Gastroesophageal sphincter (tissue), 4 donors: ENCODE measurements at regions not wholly inside any gene's neighbourhood (a gene's known extent, or its start where the extent isn't known, plus 50 kb on each side); places are given as distances from the start of the nearest gene placed in this dataset.

Experiments used
- ATAC-seq: fragments of 150-250 bp; one replicate; pipeline ENCODE4 v1.9.1; 2016; ENCODE audit warnings: mild to moderate bottlenecking, moderate library complexity
- H3K27ac ChIP-seq, 4 donors: fragments of 200-600 bp; sonication (generic) in 3 of 4; 1 replicate in 3 of 4; 2 replicates in 1 of 4; pipeline ENCODE4 v1.5.1; 2016 to 2019
- H3K27me3 ChIP-seq: fragments of 200-600 bp; sonication (generic); one replicate; pipeline ENCODE4 v1.5.1; 2019
- H3K36me3 ChIP-seq, 2 donors: fragments of 200-600 bp; sonication (generic); one replicate each; pipeline ENCODE4 v1.5.1; 2019; ENCODE audit warnings: control low read depth in 1 of 2
- H3K4me1 ChIP-seq, 3 donors: fragments of 200-600 bp; sonication (generic); 1 replicate in 2 of 3; 2 replicates in 1 of 3; pipeline ENCODE4 v1.5.1; 2016 to 2019; ENCODE audit warnings: control low read depth in 2 of 3
- H3K4me3 ChIP-seq, 2 donors: fragments of 200-600 bp; sonication (generic); one replicate each; pipeline ENCODE4 v1.5.1; 2019; ENCODE audit warnings: mild to moderate bottlenecking in 1 of 2, moderate library complexity in 1 of 2
- H3K9me3 ChIP-seq, 3 donors: fragments of 200-600 bp; sonication (generic); one replicate each; pipeline ENCODE4 v1.5.1; 2017 to 2019; ENCODE audit warnings: control low read depth in 2 of 3
- EP300 ChIP-seq: sonication (generic); formaldehyde crosslinking; IDR thresholded peaks from one replicate; pipeline ENCODE4 v1.6.1; 2017; ENCODE audit warnings: antibody characterized with exemption, mild to moderate bottlenecking
- POLR2A ChIP-seq, 2 donors: fragments of 450-650 bp; IDR thresholded peaks; one replicate each; pipeline ENCODE4 v1.6.1; 2017; ENCODE audit warnings: antibody characterized with exemption in 2 of 2, mild to moderate bottlenecking in 2 of 2, moderate library complexity in 1 of 2
- POLR2AphosphoS5 ChIP-seq: sonication (generic); formaldehyde crosslinking; IDR thresholded peaks from one replicate; pipeline ENCODE4 v1.6.1; 2017; ENCODE audit warnings: antibody characterized with exemption
- WGBS, 2 donors: methylation state at CpG; one replicate each; pipeline ENCODE4 v1.1.5; 2018; ENCODE audit warnings: low coverage in 1 of 2; 5-methylcytosine and 5-hydroxymethylcytosine counted together
- TF ChIP-seq, protein P1 (sequence below), 4 experiments: fragments of 200-600 bp in 2 of 4; fragments of 450-650 bp in 2 of 4; sonication (generic) in 1 of 4; IDR thresholded peaks; one replicate each; pipeline ENCODE4 v1.5.1; 2017 to 2019; ENCODE audit warnings: antibody characterized with exemption in 4 of 4, mild to moderate bottlenecking in 2 of 4, moderate library complexity in 2 of 4

GRCh38 chr7:80374321-80374720 is 137.5 kb downstream of the GNAT3 start:
- Histone ChIP-seq H3K9me3 (peaks cover 0 to 4% (median 0%) of the 10 kb centered on the region in 3 donors), H3K4me3 (no peak overlapping the region), H3K36me3 (no peaks in the 10 kb centered on the region), H3K27me3 (no peaks in the 10 kb centered on the region), H3K27ac (no peak overlapping the region), H3K4me1 (peaks cover 4 to 17% (median 4%) of the 10 kb centered on the region in 3 donors)
- TF ChIP-seq, protein P1, sequence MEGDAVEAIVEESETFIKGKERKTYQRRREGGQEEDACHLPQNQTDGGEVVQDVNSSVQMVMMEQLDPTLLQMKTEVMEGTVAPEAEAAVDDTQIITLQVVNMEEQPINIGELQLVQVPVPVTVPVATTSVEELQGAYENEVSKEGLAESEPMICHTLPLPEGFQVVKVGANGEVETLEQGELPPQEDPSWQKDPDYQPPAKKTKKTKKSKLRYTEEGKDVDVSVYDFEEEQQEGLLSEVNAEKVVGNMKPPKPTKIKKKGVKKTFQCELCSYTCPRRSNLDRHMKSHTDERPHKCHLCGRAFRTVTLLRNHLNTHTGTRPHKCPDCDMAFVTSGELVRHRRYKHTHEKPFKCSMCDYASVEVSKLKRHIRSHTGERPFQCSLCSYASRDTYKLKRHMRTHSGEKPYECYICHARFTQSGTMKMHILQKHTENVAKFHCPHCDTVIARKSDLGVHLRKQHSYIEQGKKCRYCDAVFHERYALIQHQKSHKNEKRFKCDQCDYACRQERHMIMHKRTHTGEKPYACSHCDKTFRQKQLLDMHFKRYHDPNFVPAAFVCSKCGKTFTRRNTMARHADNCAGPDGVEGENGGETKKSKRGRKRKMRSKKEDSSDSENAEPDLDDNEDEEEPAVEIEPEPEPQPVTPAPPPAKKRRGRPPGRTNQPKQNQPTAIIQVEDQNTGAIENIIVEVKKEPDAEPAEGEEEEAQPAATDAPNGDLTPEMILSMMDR (IDR thresholded peaks at IDR 0.05): no peak
- TF ChIP-seq POLR2AphosphoS5 (no peak), EP300 (no peak), POLR2A (IDR thresholded peaks at IDR 0.05) (no peak)
- 81 to 82% methylated on average over 4 of the region's 4 CpGs for WGBS, 2 donors
- no peak for ATAC-seq

GRCh38 chr7:80373429-80374032 is 138.3 kb downstream of the GNAT3 start:
- ATAC-seq: no peak

GRCh38 chr7:80372415-80372814 is 139.4 kb downstream of the GNAT3 start:
- H3K36me3 ChIP-seq: no peaks in the 10 kb centered on the region
- no peak for ATAC-seq
- WGBS, 2 donors: 58 to 62% methylated on average over 2 of the region's 2 CpGs
- H3K9me3 ChIP-seq: peaks cover 0 to 4% (median 0%) of the 10 kb centered on the region in 3 donors
- peaks cover 0 to 7% (median 0%) of the 10 kb centered on the region in 3 donors for H3K4me1 ChIP-seq
- no peak overlapping the region for H3K4me3 ChIP-seq
- no peak for TF ChIP-seq EP300
- H3K27ac ChIP-seq: peak overlapping the region in 1 of 4 donors; percentile 2
- no peaks in the 10 kb centered on the region for H3K27me3 ChIP-seq

More at GRCh38 chr7:80373429-80374032, 138.3 kb downstream of the GNAT3 start:
- Histone ChIP-seq H3K36me3 (no peaks in the 10 kb centered on the region), H3K9me3 (peaks cover 0 to 4% (median 0%) of the 10 kb centered on the region in 3 donors), H3K27ac (no peak overlapping the region), H3K4me3 (no peak overlapping the region), H3K27me3 (no peaks in the 10 kb centered on the region), H3K4me1 (peaks cover 0 to 9% (median 1%) of the 10 kb centered on the region in 3 donors)
- WGBS, 2 donors: 80 to 84% methylated on average over 3 to 4 of the region's 4 CpGs
- TF ChIP-seq, protein P1 (IDR thresholded peaks at IDR 0.05): no peak
- no peak for TF ChIP-seq POLR2AphosphoS5
- no peak for TF ChIP-seq POLR2A (IDR thresholded peaks at IDR 0.05)
- no peak for TF ChIP-seq EP300

GRCh38 chr7:80370587-80370986 is 141.3 kb downstream of the GNAT3 start:
- ATAC-seq: no peak
- peaks cover 0 to 7% (median 0%) of the 10 kb centered on the region in 3 donors for H3K4me1 ChIP-seq
- H3K36me3 ChIP-seq: no peaks in the 10 kb centered on the region
- peaks cover 0 to 2% (median 0%) of the 10 kb centered on the region in 3 donors for H3K9me3 ChIP-seq
- H3K4me3 ChIP-seq: no peak overlapping the region
- TF ChIP-seq, protein P1 (IDR thresholded peaks at IDR 0.05): no peak
- TF ChIP-seq EP300 (no peak), POLR2AphosphoS5 (no peak), POLR2A (IDR thresholded peaks at IDR 0.05) (no peak)
- H3K27me3 ChIP-seq: no peaks in the 10 kb centered on the region
- H3K27ac ChIP-seq: no peak overlapping the region
- WGBS, 2 donors: 71% methylated on average over 1 of the region's 1 CpG; no CpG with 5 or more reads in 1 of the 2 donors

GRCh38 chr7:80369321-80369720 is 142.5 kb downstream of the GNAT3 start:
- WGBS, 2 donors: 69 to 75% methylated on average over 4 to 6 of the region's 7 CpGs
- ATAC-seq: no peak

More at GRCh38 chr7:80369321-80369720, 142.5 kb downstream of the GNAT3 start:
- Histone ChIP-seq H3K36me3 (no peaks in the 10 kb centered on the region), H3K9me3 (peaks cover 0 to 8% (median 0%) of the 10 kb centered on the region in 3 donors), H3K4me1 (peaks cover 0 to 7% (median 0%) of the 10 kb centered on the region in 3 donors), H3K4me3 (no peak overlapping the region), H3K27me3 (no peaks in the 10 kb centered on the region), H3K27ac (no peak overlapping the region)
- no peak for TF ChIP-seq POLR2A (IDR thresholded peaks at IDR 0.05)
- TF ChIP-seq, protein P1 (IDR thresholded peaks at IDR 0.05): no peak
- no peak for TF ChIP-seq EP300
- TF ChIP-seq POLR2AphosphoS5: no peak
